ENCODE measurements at regions not wholly inside any gene's neighbourhood (a gene's known extent, or its start where the extent isn't known, plus 50 kb on each side); places are given as distances from the start of the nearest gene placed in this dataset.

DNA sequence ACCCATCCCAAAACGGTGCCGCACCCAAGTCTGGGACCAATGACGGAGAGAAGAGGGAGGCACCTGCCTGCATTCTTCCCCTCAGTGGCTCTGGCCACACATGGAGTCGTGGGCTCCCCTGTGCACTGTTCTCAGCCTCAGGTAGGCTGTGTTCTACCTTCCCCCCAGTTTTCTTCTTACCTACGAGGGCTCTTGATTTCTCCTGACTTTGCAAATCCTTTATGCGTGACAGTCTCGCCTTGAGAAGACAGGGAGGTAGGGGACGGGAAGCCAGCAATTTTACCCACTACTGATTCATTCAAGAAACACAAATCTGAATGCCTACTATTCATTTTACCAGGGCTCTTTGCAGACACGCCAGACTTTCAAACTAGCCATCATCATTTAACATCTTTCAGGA, 261.3 kb upstream of the NSMCE3 start:
- TF ChIP-seq, protein P1, sequence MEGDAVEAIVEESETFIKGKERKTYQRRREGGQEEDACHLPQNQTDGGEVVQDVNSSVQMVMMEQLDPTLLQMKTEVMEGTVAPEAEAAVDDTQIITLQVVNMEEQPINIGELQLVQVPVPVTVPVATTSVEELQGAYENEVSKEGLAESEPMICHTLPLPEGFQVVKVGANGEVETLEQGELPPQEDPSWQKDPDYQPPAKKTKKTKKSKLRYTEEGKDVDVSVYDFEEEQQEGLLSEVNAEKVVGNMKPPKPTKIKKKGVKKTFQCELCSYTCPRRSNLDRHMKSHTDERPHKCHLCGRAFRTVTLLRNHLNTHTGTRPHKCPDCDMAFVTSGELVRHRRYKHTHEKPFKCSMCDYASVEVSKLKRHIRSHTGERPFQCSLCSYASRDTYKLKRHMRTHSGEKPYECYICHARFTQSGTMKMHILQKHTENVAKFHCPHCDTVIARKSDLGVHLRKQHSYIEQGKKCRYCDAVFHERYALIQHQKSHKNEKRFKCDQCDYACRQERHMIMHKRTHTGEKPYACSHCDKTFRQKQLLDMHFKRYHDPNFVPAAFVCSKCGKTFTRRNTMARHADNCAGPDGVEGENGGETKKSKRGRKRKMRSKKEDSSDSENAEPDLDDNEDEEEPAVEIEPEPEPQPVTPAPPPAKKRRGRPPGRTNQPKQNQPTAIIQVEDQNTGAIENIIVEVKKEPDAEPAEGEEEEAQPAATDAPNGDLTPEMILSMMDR (conservative IDR thresholded peaks at IDR 0.05; ENCODE audit: low read depth, low read length) = no peak
- TF ChIP-seq POLR2A (IDR thresholded peaks at IDR 0.05; ENCODE audit: low read depth, low read length) = no peak
- no peak for TF ChIP-seq SMC3 (IDR thresholded peaks at IDR 0.05; ENCODE audit: low read depth, low read length)
- no peak for TF ChIP-seq MAFK (IDR thresholded peaks at IDR 0.05; ENCODE audit: low read depth, low read length)
- TF ChIP-seq, protein P2, sequence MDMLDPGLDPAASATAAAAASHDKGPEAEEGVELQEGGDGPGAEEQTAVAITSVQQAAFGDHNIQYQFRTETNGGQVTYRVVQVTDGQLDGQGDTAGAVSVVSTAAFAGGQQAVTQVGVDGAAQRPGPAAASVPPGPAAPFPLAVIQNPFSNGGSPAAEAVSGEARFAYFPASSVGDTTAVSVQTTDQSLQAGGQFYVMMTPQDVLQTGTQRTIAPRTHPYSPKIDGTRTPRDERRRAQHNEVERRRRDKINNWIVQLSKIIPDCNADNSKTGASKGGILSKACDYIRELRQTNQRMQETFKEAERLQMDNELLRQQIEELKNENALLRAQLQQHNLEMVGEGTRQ (IDR thresholded peaks at IDR 0.05; ENCODE audit: low read depth, low read length) = no peak
- no peak for TF ChIP-seq RAD21 (IDR thresholded peaks at IDR 0.05; ENCODE audit: low read length)
- TF ChIP-seq MXI1 (IDR thresholded peaks at IDR 0.05; ENCODE audit: borderline replicate concordance, low read depth, low read length) = no peak
- TF ChIP-seq, protein P3, sequence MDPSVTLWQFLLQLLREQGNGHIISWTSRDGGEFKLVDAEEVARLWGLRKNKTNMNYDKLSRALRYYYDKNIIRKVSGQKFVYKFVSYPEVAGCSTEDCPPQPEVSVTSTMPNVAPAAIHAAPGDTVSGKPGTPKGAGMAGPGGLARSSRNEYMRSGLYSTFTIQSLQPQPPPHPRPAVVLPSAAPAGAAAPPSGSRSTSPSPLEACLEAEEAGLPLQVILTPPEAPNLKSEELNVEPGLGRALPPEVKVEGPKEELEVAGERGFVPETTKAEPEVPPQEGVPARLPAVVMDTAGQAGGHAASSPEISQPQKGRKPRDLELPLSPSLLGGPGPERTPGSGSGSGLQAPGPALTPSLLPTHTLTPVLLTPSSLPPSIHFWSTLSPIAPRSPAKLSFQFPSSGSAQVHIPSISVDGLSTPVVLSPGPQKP (IDR thresholded peaks at IDR 0.05; ENCODE audit: borderline replicate concordance, low read depth, low read length) = no peak
- TF ChIP-seq BHLHE40 (IDR thresholded peaks at IDR 0.05; ENCODE audit: low read depth, low read length) = no peak
- no peak for TF ChIP-seq MAZ (IDR thresholded peaks at IDR 0.05; ENCODE audit: borderline replicate concordance, low read depth, low read length)
- TF ChIP-seq RFX5 (IDR thresholded peaks at IDR 0.05; ENCODE audit: low read depth, low read length) = no peak
